Esophagus muscularis mucosa (tissue), 4 donors: ENCODE measurements at regions not wholly inside any gene's neighbourhood (a gene's known extent, or its start where the extent isn't known, plus 50 kb on each side); places are given as distances from the start of the nearest gene placed in this dataset.

Experiments
- DNase-seq: peaks from one replicate; pipeline ENCODE4 v3.0.0-alpha.2; 2017; ENCODE audit errors: extremely low spot score
- H3K27ac ChIP-seq, 4 donors: fragments of 200-600 bp; sonication (generic); replicated peaks in 1 of 4; 1 replicate in 3 of 4; 2 replicates in 1 of 4; pipeline ENCODE4 v1.5.1; 2016 to 2019; ENCODE audit warnings: mild to moderate bottlenecking in 1 of 4
- H3K27me3 ChIP-seq, 4 donors: fragments of 200-600 bp; sonication (generic); one replicate each; pipeline versions ENCODE4 v1.5.1 to v1.6.0; 2016 to 2019
- H3K36me3 ChIP-seq, 4 donors: fragments of 200-600 bp; sonication (generic); one replicate each; pipeline ENCODE4 v1.5.1; 2016 to 2019
- H3K4me1 ChIP-seq, 4 donors: fragments of 200-600 bp; sonication (generic); one replicate each; pipeline ENCODE4 v1.5.1; 2016 to 2019
- H3K4me3 ChIP-seq, 4 donors: fragments of 200-600 bp; sonication (generic); 1 replicate in 2 of 4; 2 replicates in 2 of 4; pipeline ENCODE4 v1.5.1; 2016 to 2019; ENCODE audit warnings: mild to moderate bottlenecking in 4 of 4, moderate library complexity in 1 of 4
- H3K9me3 ChIP-seq, 4 donors: fragments of 200-600 bp; sonication (generic); 1 replicate in 3 of 4; 2 replicates in 1 of 4; pipeline ENCODE4 v1.5.1; 2016 to 2019
- EP300 ChIP-seq: sonication (generic); formaldehyde crosslinking; IDR thresholded peaks from one replicate; pipeline ENCODE4 v1.6.1; 2017; ENCODE audit warnings: antibody characterized with exemption
- POLR2A ChIP-seq: fragments of 450-650 bp; IDR thresholded peaks from one replicate; pipeline ENCODE4 v1.6.1; 2017; ENCODE audit warnings: antibody characterized with exemption, moderate library complexity, mild to moderate bottlenecking, low read depth
- POLR2AphosphoS5 ChIP-seq, 2 donors: sonication (generic); formaldehyde crosslinking; IDR thresholded peaks; one replicate each; pipeline ENCODE4 v1.6.1; 2017; ENCODE audit warnings: antibody characterized with exemption in 2 of 2
- WGBS: methylation state at CpG from one replicate; pipeline ENCODE4 v1.1.5; 2018; 5-methylcytosine and 5-hydroxymethylcytosine counted together
- intact Hi-C: fragments of 100-400 bp; cut with DNase I; formaldehyde crosslinking; loops from one replicate; pipeline ENCODE4 v1.15.1; 2023
- TF ChIP-seq, protein P1 (sequence below), 3 experiments: fragments of 200-600 bp in 2 of 3; fragments of 450-650 bp in 1 of 3; sonication (generic) in 2 of 3; IDR thresholded peaks; one replicate each; pipeline ENCODE4 v1.5.1; 2017 to 2019; ENCODE audit warnings: antibody characterized with exemption in 3 of 3, mild to moderate bottlenecking in 2 of 3, moderate library complexity in 1 of 3

DNA sequence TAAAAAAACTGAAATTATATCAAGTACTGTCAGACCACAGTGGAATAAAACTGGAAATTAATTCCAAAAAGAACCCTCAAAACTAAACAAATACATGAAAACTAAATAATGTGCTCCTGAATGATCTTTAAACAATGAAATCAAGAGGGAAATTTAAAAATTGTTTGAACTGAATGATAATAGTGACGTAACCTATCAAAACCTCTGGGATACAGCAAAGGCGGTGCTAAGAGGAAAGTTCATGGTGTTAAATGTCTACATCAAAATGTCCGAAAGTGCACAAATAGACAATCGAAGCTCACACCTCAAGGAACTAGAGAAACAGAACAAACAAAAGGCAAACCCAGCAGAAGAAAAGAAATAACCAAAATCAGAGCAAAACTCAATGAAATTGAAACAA is 70.8 kb upstream of the TUBA3C start:
- Histone ChIP-seq H3K9me3 (no peaks in the 10 kb centered on the region), H3K27ac (no peak overlapping the region), H3K4me3 (no peak overlapping the region), H3K4me1 (no peaks in the 10 kb centered on the region), H3K27me3 (no peaks in the 10 kb centered on the region), H3K36me3 (no peaks in the 10 kb centered on the region)
- intact Hi-C loops, result no loop called here
- DNase-seq, result no peak
- WGBS, result 70% methylated on average over 4 of the region's 4 CpGs
- TF ChIP-seq, protein P1, sequence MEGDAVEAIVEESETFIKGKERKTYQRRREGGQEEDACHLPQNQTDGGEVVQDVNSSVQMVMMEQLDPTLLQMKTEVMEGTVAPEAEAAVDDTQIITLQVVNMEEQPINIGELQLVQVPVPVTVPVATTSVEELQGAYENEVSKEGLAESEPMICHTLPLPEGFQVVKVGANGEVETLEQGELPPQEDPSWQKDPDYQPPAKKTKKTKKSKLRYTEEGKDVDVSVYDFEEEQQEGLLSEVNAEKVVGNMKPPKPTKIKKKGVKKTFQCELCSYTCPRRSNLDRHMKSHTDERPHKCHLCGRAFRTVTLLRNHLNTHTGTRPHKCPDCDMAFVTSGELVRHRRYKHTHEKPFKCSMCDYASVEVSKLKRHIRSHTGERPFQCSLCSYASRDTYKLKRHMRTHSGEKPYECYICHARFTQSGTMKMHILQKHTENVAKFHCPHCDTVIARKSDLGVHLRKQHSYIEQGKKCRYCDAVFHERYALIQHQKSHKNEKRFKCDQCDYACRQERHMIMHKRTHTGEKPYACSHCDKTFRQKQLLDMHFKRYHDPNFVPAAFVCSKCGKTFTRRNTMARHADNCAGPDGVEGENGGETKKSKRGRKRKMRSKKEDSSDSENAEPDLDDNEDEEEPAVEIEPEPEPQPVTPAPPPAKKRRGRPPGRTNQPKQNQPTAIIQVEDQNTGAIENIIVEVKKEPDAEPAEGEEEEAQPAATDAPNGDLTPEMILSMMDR (IDR thresholded peaks at IDR 0.05), result no peak
- TF ChIP-seq POLR2AphosphoS5 (IDR thresholded peaks at IDR 0.05) (no peak), EP300 (no peak), POLR2A (no peak)

DNA sequence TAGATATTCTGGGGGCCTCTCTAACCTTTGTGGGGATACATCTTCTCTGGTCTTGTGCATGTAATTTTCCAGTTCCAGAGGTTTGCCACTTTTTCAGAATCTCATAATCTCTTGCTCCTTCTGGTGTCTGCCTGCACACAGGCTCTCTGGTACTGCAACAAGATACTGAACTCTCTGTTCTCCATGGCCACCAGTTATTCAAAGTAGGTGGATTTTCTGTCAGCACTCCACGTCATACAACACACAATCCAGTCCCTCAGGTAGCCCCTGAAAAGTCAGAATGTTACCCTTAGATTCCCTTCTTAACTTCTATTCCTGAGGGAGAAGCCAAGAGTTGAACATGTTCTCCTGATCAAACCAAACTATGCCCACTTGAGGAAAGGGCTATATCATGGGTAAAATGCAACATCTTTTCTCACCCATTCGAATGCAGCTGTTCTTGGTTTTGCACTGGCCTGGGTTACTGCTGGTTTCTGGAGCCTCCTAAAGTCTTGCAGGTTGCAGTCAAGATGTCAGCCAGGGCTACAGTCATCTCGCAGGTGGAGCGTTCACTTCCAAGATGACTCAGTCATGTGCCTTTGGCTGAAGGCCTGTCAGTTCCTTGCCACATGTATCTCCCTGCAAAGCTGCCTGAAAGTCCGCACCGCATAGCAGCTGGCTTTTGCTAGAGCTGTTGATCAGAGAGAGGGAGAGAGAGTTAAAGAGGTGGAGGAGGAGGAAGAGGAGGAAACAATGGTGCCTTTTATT is 57.7 kb upstream of the TUBA3C start:
- TF ChIP-seq EP300 (no peak), POLR2A (no peak), POLR2AphosphoS5 (IDR thresholded peaks at IDR 0.05) (no peak)
- TF ChIP-seq, protein P1 (IDR thresholded peaks at IDR 0.05), result no peak
- intact Hi-C loops, result no loop called here
- WGBS, result 68% methylated on average over 6 of the region's 6 CpGs

More for the DNA sequence above, 57.7 kb upstream of the TUBA3C start:
- Histone ChIP-seq H3K27ac (no peak overlapping the region), H3K9me3 (no peaks in the 10 kb centered on the region), H3K36me3 (no peaks in the 10 kb centered on the region), H3K4me3 (no peak overlapping the region), H3K4me1 (no peaks in the 10 kb centered on the region), H3K27me3 (peaks cover 0 to 5% (median 0%) of the 10 kb centered on the region in 4 donors)
- no peak for DNase-seq
